Smooth muscle cell (in vitro differentiated cells): ENCODE measurements at regions not wholly inside any gene's neighbourhood (a gene's known extent, or its start where the extent isn't known, plus 50 kb on each side); places are given as distances from the start of the nearest gene placed in this dataset.

ENCODE experiments used
- DNase-seq: peaks from one replicate; lab custom pipeline; 2025; ENCODE audit not compliant: unreplicated experiment; lab: John Stamatoyannopoulos, UW
- H2AFZ ChIP-seq: fragments of 200-600 bp; sonication (generic); 2 replicates; pipeline ENCODE4 v1.6.0; 2016; ENCODE audit warnings: antibody characterized with exemption, low read depth, mild to moderate bottlenecking
- H3F3A ChIP-seq: fragments of 200-600 bp; sonication (generic); 2 replicates; pipeline ENCODE4 v1.6.0; 2017; ENCODE audit warnings: antibody characterized with exemption, low read depth
- H3K27ac ChIP-seq: fragments of 200-600 bp; sonication (generic); 2 replicates; pipeline ENCODE4 v1.5.1; 2016; ENCODE audit warnings: low read depth, mild to moderate bottlenecking
- H3K27me3 ChIP-seq: fragments of 200-600 bp; sonication (generic); 2 replicates; pipeline ENCODE4 v1.6.1; 2016; ENCODE audit warnings: low read depth, mild to moderate bottlenecking
- H3K36me3 ChIP-seq: fragments of 200-600 bp; sonication (generic); 2 replicates; pipeline ENCODE4 v1.5.1; 2016; ENCODE audit warnings: low read depth
- H3K4me1 ChIP-seq: fragments of 200-600 bp; sonication (generic); 2 replicates; pipeline ENCODE4 v1.5.1; 2016; ENCODE audit warnings: low read depth
- H3K4me2 ChIP-seq: fragments of 200-600 bp; sonication (generic); 2 replicates; pipeline ENCODE4 v1.6.0; 2016; ENCODE audit warnings: mild to moderate bottlenecking
- H3K4me3 ChIP-seq: fragments of 200-600 bp; sonication (generic); 2 replicates; pipeline ENCODE4 v1.5.1; 2016; ENCODE audit warnings: mild to moderate bottlenecking
- H3K79me2 ChIP-seq: fragments of 200-600 bp; sonication (generic); 2 replicates; pipeline ENCODE4 v1.6.0; 2016; ENCODE audit warnings: low read depth, mild to moderate bottlenecking
- H3K9ac ChIP-seq: fragments of 200-600 bp; sonication (generic); 2 replicates; pipeline ENCODE4 v1.6.0; 2016; ENCODE audit warnings: low read depth
- H3K9me3 ChIP-seq: fragments of 200-600 bp; sonication (generic); replicated peaks from 2 replicates; pipeline ENCODE4 v1.5.1; 2016; ENCODE audit warnings: low read depth
- H4K20me1 ChIP-seq: fragments of 200-600 bp; sonication (generic); 2 replicates; pipeline ENCODE4 v1.6.0; 2016; ENCODE audit warnings: low read depth
- CTCF ChIP-seq: fragments of 200-600 bp; sonication (generic); IDR thresholded peaks from 2 replicates; pipeline ENCODE4 v1.5.1; 2017; ENCODE audit warnings: borderline replicate concordance, mild to moderate bottlenecking, antibody characterized with exemption; ENCODE audit not compliant: insufficient read depth, poor library complexity, severe bottlenecking
- WGBS: methylation state at CpG from one replicate; pipeline ENCODE4 v1.1.7; 2016; ENCODE audit warnings: low lambda C conversion rate; 5-methylcytosine and 5-hydroxymethylcytosine counted together

GRCh38 chr12:60123557-60123956 is 527.7 kb downstream of the SLC16A7 start:
- no peak for TF ChIP-seq CTCF
- Histone ChIP-seq H3K4me3 (no peak overlapping the region), H2AFZ (no peak overlapping the region), H3K79me2 (no peaks in the 10 kb centered on the region), H3F3A (no peaks in the 10 kb centered on the region), H3K27me3 (no peaks in the 10 kb centered on the region), H3K36me3 (no peaks in the 10 kb centered on the region), H3K4me2 (no peak overlapping the region), H3K4me1 (no peaks in the 10 kb centered on the region), H3K9ac (no peak overlapping the region), H3K27ac (no peak overlapping the region), H3K9me3 (no peaks in the 10 kb centered on the region), H4K20me1 (no peaks in the 10 kb centered on the region)
- no peak for DNase-seq
- WGBS = 71% methylated on average over 1 of the region's 1 CpG

DNA sequence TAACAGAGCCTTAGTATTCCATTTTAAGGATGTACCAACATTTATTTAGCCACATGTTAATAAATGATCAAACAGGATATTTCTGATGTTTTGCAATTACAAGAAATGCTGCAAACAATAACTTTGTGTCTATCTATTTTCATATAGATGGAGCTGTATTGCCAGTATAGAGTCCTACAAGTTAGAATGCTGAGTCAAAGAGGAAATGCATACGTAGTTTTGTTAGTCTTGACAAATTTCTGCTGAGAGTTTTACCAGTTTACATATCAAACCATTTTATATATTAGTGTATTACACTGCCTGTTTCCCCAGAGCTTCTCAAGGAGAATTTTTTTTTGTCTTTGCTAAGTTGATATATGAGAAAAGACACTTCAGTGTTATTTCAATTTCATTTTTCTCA is 541.7 kb downstream of the SLC16A7 start:
- TF ChIP-seq CTCF = no peak
- Histone ChIP-seq H3K27ac (no peak overlapping the region), H3K79me2 (no peaks in the 10 kb centered on the region), H4K20me1 (no peaks in the 10 kb centered on the region), H3K4me2 (no peak overlapping the region), H2AFZ (no peak overlapping the region), H3K27me3 (no peaks in the 10 kb centered on the region), H3K4me3 (no peak overlapping the region), H3F3A (no peaks in the 10 kb centered on the region), H3K36me3 (no peaks in the 10 kb centered on the region), H3K9me3 (no peaks in the 10 kb centered on the region), H3K4me1 (no peaks in the 10 kb centered on the region), H3K9ac (no peak overlapping the region)
- 41% methylated on average over 1 of the region's 1 CpG for WGBS
- no peak for DNase-seq

- Histone ChIP-seq H3K9me3 (no peaks in the 10 kb centered on the region), H2AFZ (no peak overlapping the region), H3K27me3 (no peaks in the 10 kb centered on the region), H3K4me2 (no peak overlapping the region), H3K4me1 (no peaks in the 10 kb centered on the region), H3K9ac (no peak overlapping the region), H3K27ac (no peak overlapping the region), H3K36me3 (no peaks in the 10 kb centered on the region), H4K20me1 (no peaks in the 10 kb centered on the region), H3K4me3 (no peak overlapping the region), H3F3A (no peaks in the 10 kb centered on the region), H3K79me2 (no peaks in the 10 kb centered on the region)
- DNase-seq = no peak
- no peak for TF ChIP-seq CTCF
- WGBS = 94% methylated on average over 1 of the region's 1 CpG
These were observed 542.7 kb downstream of the SLC16A7 start for GRCh38 chr12:60138526-60138925.

DNA sequence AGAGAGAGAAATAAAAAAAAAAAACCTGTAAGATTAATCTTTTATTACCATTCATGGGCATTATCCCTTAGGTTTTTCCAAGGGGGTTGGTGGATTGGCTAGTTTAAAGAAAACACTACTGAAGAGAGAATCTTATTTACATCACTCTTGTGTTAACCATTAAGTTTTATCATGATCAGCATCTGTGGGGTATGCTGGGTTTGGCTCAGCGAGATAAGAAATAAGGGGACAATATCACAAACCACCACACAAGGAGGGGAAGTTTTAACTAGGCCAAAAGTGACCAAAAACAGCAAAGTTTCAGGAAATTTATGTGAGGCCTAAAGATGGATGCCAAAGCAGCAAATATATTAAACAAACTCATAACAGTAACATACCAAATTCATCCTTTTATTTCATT is 548.6 kb downstream of the SLC16A7 start:
- H3K27ac ChIP-seq = no peak overlapping the region
- no peaks in the 10 kb centered on the region for H3F3A ChIP-seq
- H3K9ac ChIP-seq = no peak overlapping the region
- H3K9me3 ChIP-seq = no peaks in the 10 kb centered on the region
- no peaks in the 10 kb centered on the region for H3K36me3 ChIP-seq
- H3K4me3 ChIP-seq = no peak overlapping the region
- H4K20me1 ChIP-seq = no peaks in the 10 kb centered on the region
- no peaks in the 10 kb centered on the region for H3K4me1 ChIP-seq
- no peaks in the 10 kb centered on the region for H3K27me3 ChIP-seq
- no peak for TF ChIP-seq CTCF
- H3K4me2 ChIP-seq = no peak overlapping the region
- no peak overlapping the region for H2AFZ ChIP-seq
- no peak for DNase-seq
- 79% methylated on average over 1 of the region's 1 CpG for WGBS
- H3K79me2 ChIP-seq = no peaks in the 10 kb centered on the region
